22Rv1 (cell line): ENCODE measurements at regions not wholly inside any gene's neighbourhood (a gene's known extent, or its start where the extent isn't known, plus 50 kb on each side); places are given as distances from the start of the nearest gene placed in this dataset.

Experiments used
- CTCF ChIP-seq: fragments of 450-650 bp; IDR thresholded peaks from 2 replicates; pipeline ENCODE4 v1.5.1; 2017; ENCODE audit warnings: mild to moderate bottlenecking
- ZFX ChIP-seq: fragments of 450-650 bp; IDR thresholded peaks from 2 replicates; pipeline ENCODE4 v1.6.1; 2017; ENCODE audit warnings: antibody characterized with exemption, borderline replicate concordance

GRCh38 chr21:14833241-14833640, 231.6 kb downstream of the NRIP1 start:
- no peak for TF ChIP-seq CTCF
- no peak for TF ChIP-seq ZFX
